GM18867 (cell line): ENCODE measurements at regions not wholly inside any gene's neighbourhood (a gene's known extent, or its start where the extent isn't known, plus 50 kb on each side); places are given as distances from the start of the nearest gene placed in this dataset.

Experiments used
- ATAC-seq: cut with Tn5 transposase; IDR thresholded peaks from one replicate; pipeline ENCODE4 v1.9.1; 2021; ENCODE audit warnings: mild to moderate bottlenecking, moderate library complexity; ENCODE audit not compliant: unreplicated experiment

DNA sequence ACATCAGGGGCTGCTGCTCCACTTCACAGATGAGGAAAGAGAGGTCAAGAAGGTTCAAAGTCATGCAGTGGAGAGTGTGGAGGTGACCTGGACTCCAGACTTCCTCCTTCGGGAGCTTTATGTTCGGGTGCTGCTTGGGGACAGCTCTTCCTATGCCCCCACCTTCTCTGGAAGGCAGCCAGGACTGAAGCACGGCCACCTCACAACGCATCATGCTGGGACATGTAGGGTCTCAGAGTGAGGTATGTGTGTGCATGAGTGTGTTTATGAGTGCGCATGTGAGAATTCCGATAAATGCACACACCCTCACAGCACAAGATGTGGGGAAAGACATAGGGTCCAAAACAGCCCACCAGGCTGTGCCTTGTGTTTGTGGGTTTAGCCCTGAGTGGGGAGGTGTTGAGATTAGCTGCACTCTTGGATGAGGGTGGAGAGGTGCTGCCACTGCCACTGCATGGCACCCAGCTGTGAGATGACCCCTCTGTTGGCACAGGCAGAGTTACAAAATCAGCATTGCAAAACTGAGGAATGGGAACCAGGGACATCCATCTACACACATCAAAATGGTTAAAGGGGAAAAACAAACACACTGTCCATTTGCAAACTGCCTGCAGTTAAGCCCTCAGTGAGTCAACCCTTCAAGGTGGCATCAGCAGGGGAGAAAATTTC is 367.4 kb downstream of the SEC14L1 start:
- ATAC-seq = no peak

DNA sequence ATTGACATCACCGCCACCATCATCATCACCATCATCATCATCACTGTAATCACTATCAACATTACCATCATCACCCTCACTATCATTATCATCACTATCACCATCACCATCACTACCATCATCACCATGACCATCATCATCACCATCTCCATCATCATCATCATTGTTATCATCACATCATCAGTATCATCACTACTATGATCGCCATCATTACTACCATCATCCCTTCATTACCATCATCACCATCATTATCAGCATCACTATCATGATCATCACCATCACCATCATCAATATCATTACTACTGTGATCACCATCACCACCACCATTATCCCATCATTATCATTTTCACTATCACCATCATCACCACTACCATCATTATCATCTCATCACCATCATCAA is 368.3 kb downstream of the SEC14L1 start:
- no peak for ATAC-seq

DNA sequence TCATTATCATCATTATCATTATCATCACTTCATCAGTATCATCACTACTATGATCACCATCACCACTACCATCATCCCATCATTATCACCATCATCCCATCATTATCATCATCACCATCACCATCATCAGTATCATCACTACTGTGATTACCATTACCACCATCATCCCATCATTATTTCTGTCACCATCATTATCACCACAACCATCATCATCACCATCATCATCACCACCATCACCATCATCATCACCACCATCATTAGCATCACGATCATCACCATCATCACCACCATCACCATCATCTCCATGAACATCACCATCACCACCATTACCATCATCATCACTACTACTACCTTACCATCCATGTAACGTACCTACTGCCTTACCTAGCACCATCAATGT is 368.8 kb downstream of the SEC14L1 start:
- no peak for ATAC-seq

DNA sequence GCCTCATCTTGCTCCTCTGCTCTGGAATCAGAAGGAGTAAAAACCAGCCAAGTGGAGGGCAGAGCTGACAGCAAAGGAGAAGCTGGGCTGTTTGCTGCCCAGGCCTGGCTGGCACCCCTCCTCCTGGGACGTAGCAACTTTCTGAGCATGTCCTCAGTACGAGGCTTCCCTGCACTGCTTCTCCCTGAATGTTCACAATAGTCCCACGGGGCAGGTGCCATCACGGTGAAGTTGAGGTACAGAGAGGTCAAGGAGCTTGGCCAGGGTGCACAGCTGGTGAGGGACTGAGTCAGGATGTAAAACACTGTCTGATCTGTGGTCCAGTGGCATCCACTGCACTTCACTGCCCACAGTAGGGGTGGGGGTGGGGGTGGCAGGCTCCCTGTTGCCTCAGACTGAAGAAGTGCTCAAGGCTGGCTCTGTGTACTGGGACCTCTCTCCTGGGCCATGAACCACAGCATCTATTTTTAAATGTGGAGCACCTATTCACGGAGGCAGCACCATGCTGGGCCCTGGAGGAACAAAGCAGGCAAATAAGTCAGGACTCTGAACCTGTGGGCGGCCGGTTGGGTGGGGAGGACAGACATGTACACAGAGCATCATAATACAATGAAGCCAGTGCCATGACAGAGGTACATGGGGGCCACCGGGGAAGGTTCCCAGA is 369.5 kb downstream of the SEC14L1 start:
- ATAC-seq = no peak

DNA sequence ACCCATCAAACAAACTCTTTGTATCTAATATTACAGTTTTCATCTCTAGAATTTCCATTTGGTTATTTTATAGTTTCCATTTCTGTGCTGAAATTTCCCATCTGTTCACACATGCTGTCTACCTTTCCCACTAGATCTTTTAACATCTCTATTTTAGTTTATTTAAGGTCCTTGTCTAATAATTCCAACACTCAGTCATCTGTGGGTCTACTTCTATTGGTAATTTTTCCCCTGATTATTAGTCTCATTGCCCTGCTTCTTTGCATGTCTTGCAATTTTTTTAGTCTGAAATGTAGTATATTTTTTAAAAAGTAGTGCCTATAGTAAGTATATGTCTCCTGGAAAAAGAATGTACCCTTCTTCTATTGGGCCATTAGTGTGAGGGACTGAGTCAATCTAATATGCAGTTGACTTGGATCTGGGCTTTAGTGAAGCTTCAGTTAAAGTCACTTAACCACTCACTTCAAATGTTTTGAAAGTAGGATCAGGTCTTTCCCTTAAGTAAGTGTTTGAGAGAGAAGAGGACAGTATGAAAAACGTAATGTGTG is 370.8 kb downstream of the SEC14L1 start:
- ATAC-seq = no peak

DNA sequence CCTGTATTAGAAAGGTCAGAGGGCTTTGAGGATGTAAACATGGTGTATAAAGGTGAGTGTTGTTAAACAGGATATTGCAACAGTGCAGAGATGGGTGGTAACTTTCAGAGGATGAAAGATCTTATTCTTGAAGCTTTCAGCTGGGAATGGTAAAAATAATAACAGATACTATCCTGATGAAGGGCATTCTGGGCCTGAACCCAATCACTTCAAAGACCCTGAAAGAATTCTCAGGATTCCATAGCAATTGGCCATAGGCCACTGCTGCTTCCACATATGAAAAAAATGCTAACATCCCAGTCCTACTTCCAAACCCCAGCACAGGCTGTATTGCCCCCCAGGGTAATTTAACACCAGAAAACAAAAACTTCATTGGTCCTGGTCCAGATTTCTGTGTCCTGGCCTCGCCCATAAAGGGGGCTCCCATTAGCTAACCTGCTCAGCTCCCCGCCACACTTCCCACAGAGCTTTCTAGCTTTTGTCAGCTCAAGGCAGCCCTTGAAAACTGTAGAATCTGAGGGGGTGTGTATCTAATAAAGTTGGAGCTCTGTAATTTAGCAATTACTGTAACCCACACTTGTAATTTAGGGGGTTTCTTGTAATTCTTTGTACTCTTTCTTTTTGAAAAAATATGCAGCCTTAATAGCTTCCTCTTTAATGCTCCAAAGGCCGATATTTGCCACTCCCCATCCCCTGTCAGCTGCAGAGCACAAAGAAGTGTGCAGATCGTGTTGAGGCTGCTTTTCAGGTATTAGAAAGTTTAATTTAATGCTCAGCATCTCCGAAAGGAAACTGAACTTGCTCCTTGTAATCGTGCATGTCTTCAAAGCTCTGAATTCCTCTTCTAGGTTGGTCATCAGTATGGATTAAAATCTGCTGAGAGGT is 371.5 kb downstream of the SEC14L1 start:
- no peak for ATAC-seq

DNA sequence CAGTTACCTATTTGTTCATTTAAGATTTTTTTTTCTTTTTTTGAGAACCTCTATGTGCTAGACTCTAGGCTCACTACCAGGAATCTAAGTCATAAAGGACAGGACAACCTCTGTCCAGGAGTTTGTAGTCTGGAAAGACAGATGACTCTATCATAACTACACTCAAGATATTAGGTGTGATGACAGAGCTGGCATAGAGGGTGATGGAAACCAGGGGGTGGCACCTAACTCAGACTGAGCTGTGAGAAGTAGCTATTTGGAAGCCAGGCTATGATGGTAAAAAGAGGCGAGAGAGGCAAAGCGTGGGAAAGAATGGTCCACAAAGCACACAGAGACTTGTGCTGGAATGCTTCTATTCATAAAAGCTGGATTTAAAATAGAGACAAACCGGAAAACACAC is 372.3 kb downstream of the SEC14L1 start:
- no peak for ATAC-seq

DNA sequence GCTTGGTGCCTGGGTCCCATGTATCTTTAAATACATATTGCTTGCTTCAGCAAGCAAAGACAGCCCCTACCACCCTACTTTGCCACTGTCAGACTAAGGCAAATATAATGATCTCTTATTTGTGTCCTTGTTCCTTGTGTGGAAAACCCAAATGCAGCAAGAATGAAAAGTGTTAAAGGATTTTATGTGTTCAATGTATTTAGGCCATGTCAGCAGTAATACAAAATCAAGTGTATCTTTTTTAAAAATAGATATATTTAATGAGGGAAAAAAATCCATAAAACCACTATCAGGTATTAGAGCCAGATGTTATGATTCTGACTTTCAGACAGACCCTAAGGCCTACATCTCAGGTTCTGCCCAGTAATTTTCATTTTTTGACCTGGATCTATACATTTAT is 374.5 kb downstream of the SEC14L1 start:
- no peak for ATAC-seq

DNA sequence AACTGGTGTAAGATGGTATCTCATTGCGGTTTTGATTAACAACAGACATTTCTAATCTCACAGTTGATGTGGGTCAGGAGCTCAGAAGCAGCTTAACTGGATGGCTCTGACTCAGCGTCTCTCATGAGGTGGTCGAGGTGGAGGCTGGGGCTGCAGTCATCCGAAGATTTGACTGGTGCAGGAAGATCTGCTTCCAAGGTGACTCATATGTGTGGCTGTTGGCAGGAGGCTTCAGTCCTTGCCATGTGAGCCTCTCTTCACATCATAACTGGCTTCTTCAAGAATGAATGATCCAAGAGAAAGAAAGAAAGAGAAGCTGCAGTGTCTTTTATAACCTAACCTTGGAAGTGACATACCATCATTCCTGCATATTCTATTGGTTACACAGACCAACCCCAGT is 376.1 kb downstream of the SEC14L1 start:
- no peak for ATAC-seq

DNA sequence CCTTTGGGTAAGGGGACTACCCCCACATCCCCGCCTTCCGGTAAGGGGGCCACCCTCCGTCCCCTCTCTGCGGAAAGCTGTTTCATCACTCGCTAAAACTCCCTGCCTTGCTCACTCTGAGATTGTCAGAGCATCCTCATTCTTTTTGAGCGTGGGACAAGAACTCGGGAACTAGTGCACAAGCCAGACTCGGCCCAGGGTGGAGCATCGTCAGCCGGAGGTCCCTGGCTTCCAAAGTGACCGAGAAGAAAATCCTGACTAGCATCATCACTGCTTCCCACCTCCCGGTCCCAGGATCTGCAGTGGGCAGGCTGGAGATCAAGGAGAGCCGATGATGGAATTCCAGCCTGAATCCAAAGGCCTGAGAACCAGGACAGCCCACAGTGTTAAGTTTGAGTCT is 380.3 kb downstream of the SEC14L1 start:
- ATAC-seq = no peak

DNA sequence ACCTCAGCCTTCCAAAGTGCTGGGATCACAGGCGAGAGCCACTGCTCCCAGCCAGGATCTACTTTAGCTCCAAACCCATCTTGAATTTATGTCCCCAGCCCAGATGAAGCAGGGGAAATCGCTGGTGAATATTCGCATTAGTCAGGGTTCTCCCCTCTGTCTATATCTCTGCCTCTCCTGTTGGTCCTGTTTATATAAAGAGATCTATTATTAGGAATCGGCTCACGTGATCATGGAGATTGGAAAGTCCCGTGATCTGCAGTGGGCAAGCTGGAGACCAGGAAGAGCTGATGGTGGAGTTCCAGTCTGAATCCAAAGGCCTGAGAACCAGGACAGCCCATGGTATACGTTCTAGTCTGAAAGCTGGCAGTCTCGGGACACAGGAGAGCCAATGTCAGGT is 382.8 kb downstream of the SEC14L1 start:
- no peak for ATAC-seq

DNA sequence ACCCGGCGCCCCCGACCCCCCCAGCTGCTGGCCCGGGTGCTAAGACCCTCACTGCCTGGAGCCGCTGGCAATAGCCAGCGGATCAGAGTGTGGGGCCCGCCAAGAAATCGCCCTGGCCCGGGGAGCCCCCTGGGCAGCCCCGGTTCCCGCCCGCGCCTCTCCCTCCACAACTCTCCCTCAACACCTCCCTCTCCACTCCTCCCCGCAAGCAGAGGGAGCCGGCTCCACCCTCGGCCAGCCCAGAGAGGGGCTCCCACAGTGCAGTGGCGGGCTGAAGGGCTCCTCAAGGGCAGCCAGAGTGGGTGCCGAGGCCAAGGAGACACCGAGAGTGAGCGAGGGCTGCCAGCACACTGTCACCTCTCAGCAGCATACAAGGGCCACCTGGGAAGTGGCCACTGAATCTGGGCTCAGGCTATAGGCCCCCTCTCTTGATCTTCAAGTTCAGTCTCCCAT is 385.5 kb downstream of the SEC14L1 start:
- no peak for ATAC-seq

DNA sequence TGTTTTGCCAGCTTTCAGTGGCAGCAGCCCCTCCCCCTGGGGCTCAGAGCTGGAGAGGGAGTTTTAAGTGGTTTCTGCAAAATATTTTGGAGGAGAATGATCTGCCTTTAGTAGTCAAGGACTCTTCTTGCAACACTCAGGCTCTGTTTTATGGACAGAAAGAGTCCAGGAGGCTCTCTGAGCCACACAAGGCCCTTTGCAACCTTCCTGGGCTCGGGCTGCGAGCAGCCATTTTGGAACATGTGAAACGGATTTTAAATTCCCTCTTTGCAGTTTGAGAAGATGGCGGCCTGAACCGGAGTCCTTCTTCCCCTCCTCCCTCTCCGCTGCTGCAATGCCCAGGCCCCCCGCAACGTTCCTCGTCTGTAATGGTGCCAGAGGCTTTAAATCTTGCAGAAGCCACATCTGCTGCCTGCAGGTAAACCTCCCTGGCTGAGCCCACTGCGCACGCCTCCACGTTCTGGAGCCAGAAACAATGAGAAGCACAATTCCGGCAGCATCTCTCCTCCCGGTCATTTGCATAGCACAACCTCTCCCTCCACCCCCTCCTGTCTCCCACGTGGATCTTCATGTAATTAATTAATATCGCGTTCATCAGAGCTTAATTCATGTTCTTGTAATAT is 386.1 kb downstream of the SEC14L1 start:
- no peak for ATAC-seq

DNA sequence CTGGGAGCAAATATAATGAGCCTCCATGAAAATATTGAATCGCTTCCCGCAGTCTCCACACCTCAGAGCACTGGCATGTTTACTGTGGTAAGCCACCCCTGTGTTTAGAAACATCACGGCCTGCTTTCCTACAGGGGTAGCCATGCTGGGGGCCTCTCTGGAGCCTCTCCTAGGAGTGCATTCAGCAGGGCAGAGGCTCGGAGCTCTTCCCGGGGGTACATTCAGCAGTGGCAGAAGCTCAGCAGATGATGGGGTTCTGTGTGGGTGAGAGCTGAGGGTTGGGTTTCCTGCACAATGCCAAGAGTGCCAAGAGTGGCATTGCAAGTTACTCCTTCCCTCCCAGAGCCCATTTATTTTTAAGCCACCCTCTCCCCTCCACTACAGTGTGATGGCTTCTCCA is 386.6 kb downstream of the SEC14L1 start:
- ATAC-seq = no peak

DNA sequence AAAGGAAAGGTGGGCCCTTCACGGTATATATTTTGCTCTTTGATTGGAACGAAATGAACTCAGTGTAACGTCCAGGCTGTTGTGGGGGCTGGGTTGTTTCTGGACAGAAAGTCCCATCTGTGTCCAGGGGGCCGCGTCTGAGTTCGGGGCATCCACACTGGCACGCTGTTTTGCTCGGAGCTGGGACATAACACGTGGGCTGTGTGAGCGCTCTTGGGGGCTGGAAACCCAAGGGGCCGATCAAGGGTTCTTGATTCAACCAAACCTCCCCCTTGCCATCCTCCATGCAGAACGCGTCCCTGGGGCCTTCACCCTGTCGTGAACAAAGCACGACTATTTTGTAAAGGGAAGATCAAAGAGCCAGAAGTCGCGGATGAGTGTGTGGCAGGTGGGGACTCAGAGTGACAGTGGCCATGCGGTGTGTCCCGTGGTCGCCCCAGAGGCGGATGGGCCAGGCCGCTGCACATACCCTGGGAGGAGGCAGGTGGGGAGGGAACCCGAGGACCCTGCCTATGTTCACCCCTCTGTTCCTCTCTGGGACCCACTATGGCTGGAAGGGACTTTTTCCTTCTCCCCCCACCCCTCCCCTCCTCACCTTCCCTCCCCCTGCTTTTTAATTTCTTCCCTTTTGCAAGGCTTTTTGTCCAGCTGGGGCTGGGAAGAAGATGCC is 387.2 kb downstream of the SEC14L1 start:
- ATAC-seq = no peak

DNA sequence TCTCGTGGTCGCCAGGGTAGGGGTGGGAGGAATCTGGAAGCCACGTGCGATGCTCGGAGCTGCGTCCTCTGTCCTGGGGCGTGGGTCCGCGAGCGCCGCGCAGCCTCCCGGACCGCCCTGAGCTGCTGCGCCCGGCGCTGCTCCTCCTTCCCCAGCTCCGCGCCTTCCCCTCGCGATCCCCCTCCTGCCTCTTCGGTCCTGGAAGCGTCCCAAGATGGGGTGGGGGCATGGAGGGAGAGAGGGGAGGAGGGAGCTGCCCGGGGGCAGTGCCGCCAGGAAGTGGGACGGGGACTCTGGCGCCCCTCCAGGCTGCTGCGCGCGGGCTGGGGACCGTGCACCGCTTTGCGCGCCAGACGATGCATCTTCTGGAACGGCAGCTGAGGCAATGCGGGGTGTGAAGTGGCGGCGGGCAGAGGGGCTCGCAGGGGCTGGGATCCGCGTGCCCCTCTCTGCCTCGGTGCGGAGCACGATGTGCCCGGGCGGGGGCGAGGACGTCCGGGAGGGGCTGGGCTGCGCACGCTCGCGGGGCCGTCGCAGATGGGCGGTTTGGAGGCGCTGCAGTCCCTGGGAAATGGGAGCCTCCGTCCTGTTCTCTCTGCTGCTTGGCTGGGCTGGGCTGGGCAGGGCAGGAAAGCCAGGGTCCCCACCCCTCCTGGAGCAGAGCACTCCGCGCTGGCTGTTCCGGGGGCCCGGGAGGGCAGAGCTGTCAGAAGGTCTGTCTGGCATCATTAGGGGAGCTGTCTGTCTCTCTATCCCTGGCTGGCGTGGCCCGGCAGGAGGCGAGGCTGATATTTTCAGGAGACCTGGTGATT is 388.0 kb downstream of the SEC14L1 start:
- no peak for ATAC-seq

DNA sequence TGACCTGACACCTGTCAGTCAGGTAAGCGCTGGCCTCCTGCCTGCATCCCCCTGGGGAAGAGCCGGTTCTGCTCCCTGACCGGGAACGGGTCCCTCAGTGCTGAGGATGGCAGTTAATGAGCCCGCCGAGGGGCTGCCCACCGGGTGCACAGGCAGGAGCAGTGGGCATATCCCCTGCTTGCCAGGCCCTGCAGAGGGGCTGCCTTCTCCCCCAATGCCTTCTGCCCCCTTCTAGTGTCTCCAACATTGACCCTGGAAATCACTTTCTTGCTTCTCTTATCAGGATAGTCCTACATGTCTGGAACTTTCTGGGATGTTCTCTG is 388.5 kb downstream of the SEC14L1 start:
- ATAC-seq = no peak

DNA sequence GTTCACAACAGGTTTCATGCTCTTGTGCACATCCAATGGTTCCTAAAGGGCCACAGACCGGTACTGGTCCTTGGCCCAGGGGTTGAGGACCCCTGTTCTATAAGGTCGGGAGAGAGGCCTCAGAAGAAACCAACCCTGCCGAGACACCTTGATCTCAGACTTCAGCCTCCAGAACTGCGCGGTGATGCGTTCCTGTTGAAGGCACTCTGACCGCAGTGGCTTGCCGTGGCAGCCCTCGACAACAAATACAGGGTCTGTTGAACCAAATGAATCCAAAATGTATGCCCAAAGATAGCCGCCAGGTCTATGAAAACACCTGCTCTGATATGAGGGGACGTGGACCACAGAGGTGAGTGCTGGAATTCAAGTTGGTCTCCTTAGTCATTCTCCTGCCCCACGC is 389.8 kb downstream of the SEC14L1 start:
- ATAC-seq = no peak

DNA sequence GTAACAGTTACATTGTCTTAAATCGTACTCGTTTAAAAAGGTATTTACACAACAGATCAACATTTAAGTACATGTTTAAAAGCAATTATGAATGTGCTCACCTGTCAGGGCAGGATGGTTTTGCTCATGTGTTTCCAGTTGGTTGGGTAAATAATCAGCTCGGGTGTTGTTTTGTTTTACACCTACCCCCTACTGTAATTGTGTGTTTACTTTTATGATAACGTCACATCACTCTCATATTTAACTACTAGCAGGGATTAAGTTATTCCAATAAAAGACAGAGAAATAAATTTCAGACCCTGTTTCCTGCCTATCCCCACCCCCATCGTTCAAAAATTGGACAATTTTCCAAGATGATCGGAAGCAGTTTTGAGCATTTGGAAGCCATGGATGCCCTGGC is 390.2 kb downstream of the SEC14L1 start:
- no peak for ATAC-seq

DNA sequence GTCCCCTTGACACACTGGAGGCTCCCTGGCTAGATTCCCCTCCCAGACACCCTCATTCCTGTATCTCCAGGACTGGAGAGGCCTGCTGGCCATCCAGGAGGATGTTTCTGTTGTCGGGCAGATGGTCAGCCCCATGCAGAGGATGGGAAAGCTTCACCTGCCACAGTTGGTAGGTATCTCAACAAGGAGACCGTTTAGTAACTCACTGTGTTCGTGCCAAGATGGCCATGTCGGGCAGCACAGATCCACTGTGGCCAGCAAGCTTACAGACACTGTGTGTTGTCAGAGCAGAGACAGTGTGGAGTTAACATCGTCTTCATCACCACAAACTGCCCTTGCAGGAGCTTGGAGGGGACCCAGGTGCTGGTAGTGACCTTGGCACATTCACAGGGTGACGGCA is 390.9 kb downstream of the SEC14L1 start:
- no peak for ATAC-seq
